HTR-8/SVneo (cell line): ENCODE measurements at regions not wholly inside any gene's neighbourhood (a gene's known extent, or its start where the extent isn't known, plus 50 kb on each side); places are given as distances from the start of the nearest gene placed in this dataset.
"Not testable (repeated sequence)": the region's sequence is repeated elsewhere in the genome, so short reads cannot be mapped to it uniquely, and the experiment has no call there.

Source experiments
- DNase-seq: peaks from one replicate; pipeline ENCODE4 v3.0.0; 2011; ENCODE audit warnings: low spot score, mixed read lengths; ENCODE audit not compliant: insufficient read length
- FAIRE-seq: peaks from 2 replicates; lab custom pipeline; 2011; peaks lifted over from hg19 to GRCh38; lab: Jason Lieb, UNC

GRCh38 chr14:55802986-55803872 is 223.2 kb downstream of the KTN1 start:
- FAIRE-seq (peak; percentile 49), DNase-seq (peak; percentile 27)

DNA sequence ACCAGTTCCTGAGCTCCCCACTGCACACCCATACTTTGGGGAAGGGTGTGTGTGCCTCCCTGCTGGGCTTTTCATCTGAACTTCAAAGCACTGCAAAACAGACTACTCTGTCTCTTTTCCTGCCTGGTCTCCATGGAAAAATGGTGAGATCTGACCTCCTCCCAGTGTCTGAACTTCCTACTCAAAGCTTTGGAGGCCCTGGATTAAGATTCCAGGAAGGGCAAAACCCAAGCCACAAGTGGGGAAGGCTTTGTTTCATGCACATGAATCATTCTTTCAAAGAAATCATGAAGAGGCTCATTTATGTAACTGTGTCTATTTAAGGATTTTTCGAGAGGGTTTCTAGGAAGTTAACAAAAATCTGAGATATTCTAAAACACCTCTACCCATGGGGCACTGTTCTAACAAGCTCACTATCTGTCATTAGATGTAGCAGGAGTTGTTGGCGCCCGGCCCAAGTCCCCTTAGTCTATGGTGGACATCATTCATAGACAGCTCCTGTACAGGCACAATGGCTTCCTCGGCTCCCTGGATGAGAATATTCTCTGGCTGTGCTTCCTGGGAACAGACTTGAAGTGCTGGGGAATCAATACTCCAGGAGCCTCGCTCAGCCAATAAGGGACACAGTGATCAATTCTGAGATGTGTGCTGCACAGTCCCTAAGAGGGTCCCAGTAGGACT is 224.0 kb downstream of the KTN1 start:
- DNase-seq: no peak
- no peak for FAIRE-seq

GRCh38 chr14:55805250-55805649 is 225.2 kb downstream of the KTN1 start:
- FAIRE-seq: peak; percentile 65
- DNase-seq: no peak

GRCh38 chr14:55807053-55807880 is 227.3 kb downstream of the KTN1 start:
- FAIRE-seq: no peak
- peak; percentile 31 for DNase-seq

GRCh38 chr14:55807881-55808379 is 227.9 kb downstream of the KTN1 start:
- FAIRE-seq (no peak), DNase-seq (no peak)

DNA sequence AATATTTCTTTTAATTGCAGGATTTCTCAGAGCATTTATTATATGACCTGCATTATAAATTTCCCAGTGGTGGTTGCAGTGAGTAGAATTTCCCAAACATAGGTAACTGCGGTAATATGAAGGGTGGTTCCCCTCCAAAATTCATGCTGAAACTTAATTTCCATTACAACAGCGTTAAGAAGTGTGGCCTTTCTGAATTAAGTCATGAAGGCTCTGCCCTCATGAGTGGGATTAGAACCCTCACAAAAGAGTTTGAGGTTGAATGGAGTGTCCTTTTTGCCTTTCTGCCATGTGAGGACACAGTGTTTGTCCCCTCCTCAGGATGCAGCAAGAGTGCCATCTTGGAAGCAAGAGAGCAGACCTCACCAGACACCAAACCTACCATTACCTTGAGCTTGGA is 233.6 kb downstream of the KTN1 start:
- FAIRE-seq: no peak
- no peak for DNase-seq

GRCh38 chr14:55814064-55814463 is 234.1 kb downstream of the KTN1 start:
- DNase-seq: no peak
- FAIRE-seq: no peak

DNA sequence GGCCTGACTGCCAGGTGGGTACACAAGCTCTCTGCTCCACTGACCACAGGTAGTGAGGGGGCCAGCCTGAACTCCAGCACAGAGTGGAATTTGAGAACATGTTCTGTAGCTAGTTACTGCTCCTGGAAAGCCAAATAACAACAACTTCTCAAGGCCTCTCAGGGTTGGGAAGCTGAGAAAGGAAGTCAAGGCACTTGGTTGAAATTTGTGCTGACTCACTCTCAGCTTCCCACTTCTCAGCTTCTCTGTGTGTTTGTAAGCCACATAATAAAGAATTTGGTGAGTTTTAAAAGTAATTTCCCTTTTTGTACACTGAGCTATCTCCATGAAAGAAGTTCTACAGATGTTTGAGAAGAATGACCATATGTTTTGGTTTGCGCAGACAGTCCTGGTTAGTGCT is 234.9 kb downstream of the KTN1 start:
- DNase-seq (no peak), FAIRE-seq (peak; percentile 4)

- FAIRE-seq: peak; percentile 42
- DNase-seq: no peak
Measured at GRCh38 chr14:55816225-55816624, 236.2 kb downstream of the KTN1 start.

GRCh38 chr14:55819610-55820304 is 239.8 kb downstream of the KTN1 start:
- FAIRE-seq (no peak), DNase-seq (no peak)

GRCh38 chr14:55822906-55823305 is 242.9 kb downstream of the KTN1 start:
- no peak for DNase-seq
- FAIRE-seq: no peak

DNA sequence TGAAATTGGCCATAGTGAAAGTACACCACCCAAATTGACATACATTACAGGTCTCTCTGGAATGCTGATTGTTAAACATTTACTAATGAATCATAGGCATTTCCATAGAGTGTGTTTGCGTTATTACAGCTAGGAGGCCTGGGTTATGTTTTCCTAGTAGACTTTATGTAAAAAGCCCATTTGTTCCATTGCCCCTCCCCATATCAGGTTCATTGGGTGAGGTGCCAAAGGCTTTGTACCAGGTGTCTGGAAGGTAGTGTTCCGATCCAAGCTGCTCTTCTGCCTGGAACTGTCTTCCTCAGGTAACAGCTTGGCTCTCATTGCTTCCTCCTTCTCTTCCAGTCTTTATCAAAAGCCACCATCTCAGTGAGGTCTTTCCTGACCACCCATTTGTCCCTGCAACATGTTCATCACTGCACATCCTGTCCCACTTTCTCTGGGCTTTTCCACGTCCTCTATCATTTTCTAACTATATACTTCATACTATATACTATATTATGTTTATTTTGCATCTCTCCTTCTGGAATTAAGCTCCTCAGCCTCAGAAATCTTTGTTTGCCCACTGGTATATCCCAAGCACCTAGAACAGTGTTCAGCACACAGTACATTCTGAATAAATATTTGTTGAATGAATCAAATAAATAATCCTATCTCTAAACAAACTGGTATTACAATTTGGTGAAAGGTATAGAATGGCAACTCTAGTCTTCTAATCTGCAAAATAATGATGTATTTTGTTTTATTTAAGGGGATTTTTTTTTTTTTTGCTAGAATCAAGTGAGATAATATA is 252.3 kb downstream of the KTN1 start:
- FAIRE-seq (peak; percentile 40), DNase-seq (no peak)

DNA sequence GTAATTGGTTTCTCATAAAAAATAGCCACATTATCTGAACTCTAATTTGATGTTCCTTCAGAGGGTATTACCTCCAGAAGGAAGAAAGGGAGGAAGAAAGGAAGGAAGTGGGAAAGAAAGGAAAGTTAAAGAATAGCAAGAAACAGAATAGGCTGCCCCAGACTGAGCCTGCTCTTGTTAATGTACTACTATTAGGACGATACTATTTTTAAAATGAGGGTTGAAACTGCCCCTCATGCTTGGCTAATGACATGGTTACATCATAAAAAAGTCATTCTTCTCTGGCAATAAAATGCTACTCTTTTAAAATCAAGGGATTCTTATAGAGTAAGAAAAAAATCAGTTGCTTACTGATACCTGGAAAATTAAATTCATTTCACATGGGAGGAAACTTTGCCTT is 253.0 kb downstream of the KTN1 start:
- no peak for DNase-seq
- FAIRE-seq: no peak

DNA sequence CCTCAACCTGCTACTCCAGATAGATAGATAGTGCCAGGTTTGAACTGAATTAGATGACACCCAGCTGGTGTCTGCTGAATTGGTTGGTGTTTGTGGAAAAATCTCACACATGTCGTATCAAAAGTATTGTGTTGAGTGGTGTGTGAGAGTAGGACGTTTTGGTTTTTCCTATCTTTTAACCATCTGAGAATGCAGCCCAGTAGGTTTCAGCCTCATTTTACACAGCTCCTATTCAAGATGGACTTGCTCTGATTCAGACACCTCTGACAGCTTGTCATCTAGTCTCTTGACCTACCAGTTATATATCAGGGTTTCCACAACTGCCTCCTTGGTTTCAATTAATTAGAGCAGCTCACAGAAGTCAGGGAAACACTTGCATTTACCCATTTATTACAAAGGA is 254.4 kb downstream of the KTN1 start:
- FAIRE-seq: no peak
- DNase-seq: no peak

GRCh38 chr14:55835985-55836384 is 256.0 kb downstream of the KTN1 start:
- DNase-seq: no peak
- no peak for FAIRE-seq

GRCh38 chr14:55837467-55837866 is 257.5 kb downstream of the KTN1 start:
- DNase-seq: no peak
- no peak for FAIRE-seq

DNA sequence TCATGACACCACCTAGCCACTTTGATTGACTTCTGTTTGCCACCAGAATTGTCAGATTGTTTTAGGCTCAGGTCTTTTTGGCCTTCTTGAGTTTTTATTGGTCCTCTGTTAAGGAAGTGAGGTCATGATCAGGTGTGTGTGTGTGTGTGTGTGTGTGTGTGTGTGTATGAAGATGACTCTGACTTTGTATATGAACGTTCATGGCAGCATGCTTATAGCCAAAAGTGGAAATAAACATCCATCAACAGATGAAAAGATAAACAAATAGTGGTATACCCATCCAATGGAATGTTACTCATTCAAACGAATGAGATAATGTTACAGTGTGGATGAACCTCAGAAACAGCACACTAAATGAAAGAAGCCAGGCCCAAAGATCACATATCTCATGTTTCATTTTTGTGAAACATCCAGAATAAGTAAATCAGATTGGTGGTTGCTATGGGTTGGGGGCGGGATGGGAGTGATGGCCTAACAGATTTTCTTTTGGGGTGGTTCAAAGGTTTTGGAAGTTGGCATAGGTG is 258.6 kb downstream of the KTN1 start:
- FAIRE-seq (peak; percentile 88), DNase-seq (no peak)

GRCh38 chr14:55839301-55839947 is 259.4 kb downstream of the KTN1 start:
- FAIRE-seq, DNase-seq: not testable (repeated sequence)
